HCT116 (cell line): ENCODE measurements at regions not wholly inside any gene's neighbourhood (a gene's known extent, or its start where the extent isn't known, plus 50 kb on each side); places are given as distances from the start of the nearest gene placed in this dataset.

Experiments used
- ATAC-seq: fragments of 200-7000 bp; cut with Tn5 transposase; 2 replicates; pipeline ENCODE4 v1.9.1; 2020; ENCODE audit warnings: mild to moderate bottlenecking, moderate library complexity
- BruUV-seq: library from RNA; stranded (reverse); fragments of 400-500 nt; replicated peaks from 2 replicates; lab custom pipeline; 2021; lab: Mats Ljungman, UMichigan
- CTCF ChIA-PET: fragments of 300-600 bp; sonication (Branson Sonifier 250); formaldehyde crosslinking; loops from one replicate; lab custom pipeline; 2021; ENCODE audit warnings: antibody characterized with exemption; lab: Charles Lee
- POLR2A ChIA-PET: fragments of 300-600, 350-600 bp; sonication (Branson Sonifier 250); formaldehyde crosslinking; loops from one replicate; lab custom pipeline; 2021; ENCODE audit warnings: antibody characterized with exemption; lab: Charles Lee
- RAD21 ChIA-PET, 2 experiments: fragments of 300-600 bp; sonication (Branson Sonifier 250); formaldehyde crosslinking; loops; one replicate each; lab custom pipeline; 2023; ENCODE audit warnings: low total read pairs in 2 of 2; ENCODE audit not compliant: uncharacterized antibody in 2 of 2, unreplicated experiment in 2 of 2, low non-redundant PET in 1 of 2; lab: Charles Lee
- DNase-seq: peaks from one replicate; pipeline ENCODE4 v3.0.0-alpha.2; 2010; ENCODE audit warnings: low read depth, low spot score
- H2AFZ ChIP-seq: fragments of 200-600 bp; shearing (Covaris generic), sonication (generic); 2 replicates; pipeline ENCODE4 v1.6.1; 2017; ENCODE audit warnings: low read depth, mixed run types, mixed read lengths, antibody characterized with exemption, low read length; ENCODE audit not compliant: poor library complexity, severe bottlenecking
- H3K27ac ChIP-seq: 2 replicates; pipeline ENCODE4 v1.5.1; 2012; ENCODE audit warnings: low read depth, low read length
- H3K27me3 ChIP-seq: fragments of 200-600 bp; sonication (generic); 2 replicates; pipeline ENCODE4 v1.6.1; 2016; ENCODE audit warnings: mixed run types, low read length, mixed read lengths; ENCODE audit not compliant: insufficient read depth
- H3K36me3 ChIP-seq, 2 experiments: fragments of 200-500 bp in 1 of 2; fragments of 200-600 bp in 1 of 2; sonication (Bioruptor generic) in 1 of 2; sonication (generic) in 1 of 2; 2 replicates each; pipeline versions ENCODE4 v1.5.1 to v1.6.1; 2014 to 2016; ENCODE audit warnings: low read length in 2 of 2, inconsistent platforms in 1 of 2, mixed read lengths in 1 of 2, mixed run types in 1 of 2; ENCODE audit not compliant: insufficient read depth in 2 of 2, control insufficient read depth in 1 of 2
- H3K4me1 ChIP-seq, 2 experiments: fragments of 200-600 bp in 1 of 2; sonication (generic) in 1 of 2; 2 replicates each; pipeline versions ENCODE4 v1.5.1 to v1.6.1; 2012 to 2017; ENCODE audit warnings: low read length in 2 of 2, inconsistent platforms in 1 of 2, mild to moderate bottlenecking in 1 of 2, mixed read lengths in 1 of 2, mixed run types in 1 of 2, moderate library complexity in 1 of 2; ENCODE audit not compliant: insufficient read depth in 2 of 2, control insufficient read depth in 1 of 2
- H3K4me2 ChIP-seq: fragments of 200-600 bp; sonication (generic); 2 replicates; pipeline ENCODE4 v1.6.1; 2017; ENCODE audit warnings: mixed run types, low read length, mixed read lengths
- H3K4me3 ChIP-seq, 2 experiments: fragments of 200-600 bp in 1 of 2; sonication (generic) in 1 of 2; replicated peaks in 1 of 2; 2 replicates each; pipeline ENCODE4 v1.5.1; 2011 to 2016; ENCODE audit warnings: low read length in 2 of 2, control low read depth in 1 of 2, low read depth in 1 of 2, mild to moderate bottlenecking in 1 of 2, mixed read lengths in 1 of 2, mixed run types in 1 of 2
- H3K79me2 ChIP-seq: fragments of 200-600 bp; sonication (generic); 2 replicates; pipeline ENCODE4 v1.6.1; 2017; ENCODE audit warnings: mild to moderate bottlenecking, mixed run types, low read length, moderate library complexity, mixed read lengths; ENCODE audit not compliant: insufficient read depth
- H3K9ac ChIP-seq: fragments of 200-600 bp; sonication (generic); 2 replicates; pipeline ENCODE4 v1.6.1; 2016; ENCODE audit warnings: low read length, mixed read lengths
- H3K9me2 ChIP-seq: fragments of 200-600 bp; sonication (generic), shearing (Covaris generic); 2 replicates; pipeline ENCODE4 v1.6.1; 2017; ENCODE audit warnings: mixed run types, mild to moderate bottlenecking, moderate library complexity; ENCODE audit not compliant: insufficient read depth
- H3K9me3 ChIP-seq, 2 experiments: fragments of 200-500 bp in 1 of 2; fragments of 200-600 bp in 1 of 2; sonication (Bioruptor generic) in 1 of 2; sonication (generic) in 1 of 2; 2 replicates each; pipeline ENCODE4 v1.6.1; 2014 to 2017; ENCODE audit warnings: low read length in 2 of 2, mixed read lengths in 2 of 2, inconsistent platforms in 1 of 2, low read depth in 1 of 2, mild to moderate bottlenecking in 1 of 2, mixed run types in 1 of 2, moderate library complexity in 1 of 2; ENCODE audit not compliant: control insufficient read depth in 1 of 2, insufficient read depth in 1 of 2
- H4K20me1 ChIP-seq: fragments of 200-600 bp; sonication (generic), shearing (Covaris generic); 2 replicates; pipeline ENCODE4 v1.6.1; 2017; ENCODE audit warnings: mixed run types, mild to moderate bottlenecking, moderate library complexity; ENCODE audit not compliant: insufficient read depth
- ATF3 ChIP-seq: IDR thresholded peaks from 2 replicates; pipeline ENCODE4 v1.6.1; 2012
- CBX3 ChIP-seq: IDR thresholded peaks from 2 replicates; pipeline ENCODE4 v1.6.1; 2012; ENCODE audit warnings: low read depth
- CEBPB ChIP-seq: IDR thresholded peaks from 2 replicates; pipeline ENCODE4 v1.6.1; 2012; ENCODE audit warnings: low read depth
- EGR1 ChIP-seq: IDR thresholded peaks from 2 replicates; pipeline ENCODE4 v1.6.1; 2012; ENCODE audit warnings: low read depth
- ELF1 ChIP-seq: IDR thresholded peaks from 2 replicates; pipeline ENCODE4 v1.6.1; 2012; ENCODE audit warnings: low read depth, borderline replicate concordance
- EZH2 ChIP-seq: fragments of 200-600 bp; sonication (generic); IDR thresholded peaks from 2 replicates; pipeline ENCODE4 v1.6.1; 2017; ENCODE audit warnings: antibody characterized with exemption, mixed run types
- EZH2phosphoT487 ChIP-seq: fragments of 200-600 bp; IDR thresholded peaks from 2 replicates; pipeline ENCODE4 v1.6.1; 2018; ENCODE audit warnings: antibody characterized with exemption, borderline replicate concordance
- FOSL1 ChIP-seq: IDR thresholded peaks from 2 replicates; pipeline ENCODE4 v1.6.1; 2012; ENCODE audit warnings: low read depth
- MAX ChIP-seq: IDR thresholded peaks from 2 replicates; pipeline ENCODE4 v1.6.1; 2012
- POLR2A ChIP-seq: IDR thresholded peaks from 2 replicates; pipeline ENCODE4 v1.7.0; 2011; ENCODE audit warnings: borderline replicate concordance; ENCODE audit not compliant: insufficient read depth, insufficient read length; ENCODE audit errors: extremely low read depth
- RAD21 ChIP-seq: IDR thresholded peaks from 2 replicates; pipeline ENCODE4 v1.6.1; 2012; ENCODE audit warnings: low read depth, mild to moderate bottlenecking
- REST ChIP-seq: IDR thresholded peaks from 2 replicates; pipeline ENCODE4 v1.6.1; 2012; ENCODE audit warnings: low read depth
- SIN3A ChIP-seq: IDR thresholded peaks from 2 replicates; pipeline ENCODE4 v1.6.1; 2012; ENCODE audit warnings: low read depth
- SP1 ChIP-seq: IDR thresholded peaks from 2 replicates; pipeline ENCODE4 v1.6.1; 2012; ENCODE audit warnings: low read depth
- TCF7L2 ChIP-seq: IDR thresholded peaks from 2 replicates; pipeline ENCODE4 v1.7.0; 2011; ENCODE audit warnings: borderline replicate concordance, inconsistent platforms; ENCODE audit not compliant: insufficient read depth, insufficient read length; ENCODE audit errors: extremely low read depth
- YY1 ChIP-seq: IDR thresholded peaks from 2 replicates; pipeline ENCODE4 v1.6.1; 2011; ENCODE audit warnings: low read length, low read depth, moderate library complexity, mild to moderate bottlenecking; ENCODE audit not compliant: insufficient replicate concordance; ENCODE audit errors: extremely low read depth
- ZFX ChIP-seq: fragments of 450-650 bp; IDR thresholded peaks from 2 replicates; pipeline ENCODE4 v1.6.1; 2017
- ZNF274 ChIP-seq: fragments of 200-500 bp; sonication (Bioruptor generic); IDR thresholded peaks from 2 replicates; pipeline ENCODE4 v1.6.1; 2014; ENCODE audit warnings: mild to moderate bottlenecking, low read depth, low read length, inconsistent platforms
- intact Hi-C: fragments of 100-400 bp; cut with micrococcal nuclease; formaldehyde crosslinking; loops from 2 replicates; pipeline ENCODE4 v1.10.0; 2022

- no peaks in the 10 kb centered on the region for H4K20me1 ChIP-seq
- H3K4me3 ChIP-seq, result no peak overlapping the region
- H3K27me3 ChIP-seq, result peaks cover 3% of the 10 kb centered on the region; the same call in 1 of the 2 replicates
- no peaks in the 10 kb centered on the region for H3K4me1 ChIP-seq
- BruUV-seq, result no TSS peak
- no peak overlapping the region for H3K9ac ChIP-seq
- no peaks in the 10 kb centered on the region for H3K9me3 ChIP-seq
- no peak overlapping the region for H2AFZ ChIP-seq
- H3K4me2 ChIP-seq, result no peak overlapping the region
- H3K36me3 ChIP-seq, result no peaks in the 10 kb centered on the region
- TF ChIP-seq EZH2 (no peak), CEBPB (no peak), TCF7L2 (no peak), ELF1 (no peak), ZNF274 (no peak), EZH2phosphoT487 (no peak), REST (no peak), CBX3 (no peak), YY1 (no peak), MAX (no peak), ZFX (no peak), ATF3 (no peak), SIN3A (no peak), SP1 (no peak), EGR1 (no peak), RAD21 (no peak), FOSL1 (no peak), POLR2A (no peak)
- RAD21 ChIA-PET, result no interaction called here
- no peaks in the 10 kb centered on the region for H3K79me2 ChIP-seq
- ATAC-seq, result no peak
- H3K9me2 ChIP-seq, result no peaks in the 10 kb centered on the region
- H3K27ac ChIP-seq, result no peak overlapping the region
- POLR2A ChIA-PET, result no interaction called here
- no peak for DNase-seq
- intact Hi-C loops, result no loop called here
- CTCF ChIA-PET, result no interaction called here
Measured at GRCh38 chr20:17097603-17098002, 129.2 kb upstream of the PCSK2 start.
